ENCODE measurements at regions not wholly inside any gene's neighbourhood (a gene's known extent, or its start where the extent isn't known, plus 50 kb on each side); places are given as distances from the start of the nearest gene placed in this dataset.

- no peak for TF ChIP-seq POLR2AphosphoS5 (IDR thresholded peaks at IDR 0.05; ENCODE audit: low read depth, low read length)
- no peak for TF ChIP-seq TAF1 (IDR thresholded peaks at IDR 0.05; ENCODE audit: low read depth, low read length)
- TF ChIP-seq POLR2A (IDR thresholded peaks at IDR 0.05; ENCODE audit: low read depth, low read length): no peak
- no peak for TF ChIP-seq PAX5 (IDR thresholded peaks at IDR 0.05; ENCODE audit: insufficient read depth, low read length, severe bottlenecking)
- TF ChIP-seq SPI1 (IDR thresholded peaks at IDR 0.05; ENCODE audit: low read depth, low read length): no peak
Observed at GRCh38 chr3:106750092-106750491, 627.1 kb upstream of the CCDC54 start.

All from GM12891 (cell line).